ENCODE measurements at regions not wholly inside any gene's neighbourhood (a gene's known extent, or its start where the extent isn't known, plus 50 kb on each side); places are given as distances from the start of the nearest gene placed in this dataset.

DNA sequence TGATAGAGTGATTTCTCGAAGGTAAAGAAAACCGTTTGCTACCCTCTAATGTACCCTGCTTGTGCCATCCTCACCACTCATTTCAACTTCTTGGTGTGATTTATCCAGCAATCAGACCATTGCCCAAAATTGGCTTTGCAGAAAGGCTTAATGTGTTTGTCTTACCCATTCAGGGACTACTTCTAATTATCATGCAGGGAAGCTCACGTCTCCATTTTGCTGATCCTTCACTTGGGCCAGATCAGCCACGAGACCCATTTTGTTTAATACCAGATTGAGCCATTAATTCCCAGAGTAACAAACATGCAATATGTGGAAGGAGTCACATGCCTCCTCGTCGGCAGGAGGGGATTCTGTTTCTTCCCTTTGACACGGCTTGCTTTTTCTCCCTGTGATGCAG lies 51.1 kb upstream of the CRY1 start:
- Histone ChIP-seq H3K9me3 (ENCODE audit: control insufficient read depth in 2 of 2, low read length in 2 of 2) (no peaks in the 10 kb centered on the region), H3K9ac (ENCODE audit: low read length in 2 of 2) (no peak overlapping the region), H3K27ac (ENCODE audit: low read length) (no peak overlapping the region), H3K36me3 (ENCODE audit: control insufficient read depth in 2 of 2, insufficient read depth in 2 of 2, low read length in 2 of 2) (no peaks in the 10 kb centered on the region), H3K4me3 (ENCODE audit: low read length in 2 of 2) (no peak overlapping the region), H3K4me1 (ENCODE audit: control insufficient read depth, insufficient read depth, low read length) (no peaks in the 10 kb centered on the region), H3K27me3 (ENCODE audit: control insufficient read depth in 1 of 2, insufficient read depth in 2 of 2, low read length in 2 of 2) (no peaks in the 10 kb centered on the region)

DNA sequence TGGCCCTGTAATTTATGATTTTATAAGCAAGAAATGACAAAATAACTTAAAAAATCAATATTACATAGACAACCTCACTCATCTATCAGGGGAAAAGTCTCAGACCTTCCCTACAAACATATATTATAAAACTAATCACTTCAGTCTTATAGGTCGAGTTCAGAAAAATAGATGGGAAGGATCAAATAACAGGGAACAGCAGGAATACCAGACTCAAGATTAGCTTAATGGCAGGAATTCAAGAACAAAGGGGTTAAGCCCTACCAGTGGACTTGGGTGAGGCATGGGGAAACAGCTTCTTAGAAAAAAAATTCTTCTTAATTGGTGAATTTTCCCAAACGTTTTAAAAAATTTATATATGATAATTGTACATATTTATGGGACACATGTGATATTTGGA lies 51.6 kb upstream of the CRY1 start:
- H3K9me3 ChIP-seq (ENCODE audit: control insufficient read depth in 2 of 2, low read length in 2 of 2) = no peaks in the 10 kb centered on the region
- H3K4me3 ChIP-seq (ENCODE audit: low read length in 2 of 2) = no peak overlapping the region
- H3K27me3 ChIP-seq (ENCODE audit: control insufficient read depth in 1 of 2, insufficient read depth in 2 of 2, low read length in 2 of 2) = no peaks in the 10 kb centered on the region
- H3K27ac ChIP-seq (ENCODE audit: low read length) = no peak overlapping the region
- H3K36me3 ChIP-seq (ENCODE audit: control insufficient read depth in 2 of 2, insufficient read depth in 2 of 2, low read length in 2 of 2) = no peaks in the 10 kb centered on the region
- H3K9ac ChIP-seq (ENCODE audit: low read length in 2 of 2) = no peak overlapping the region
- no peaks in the 10 kb centered on the region for H3K4me1 ChIP-seq (ENCODE audit: control insufficient read depth, insufficient read depth, low read length)

DNA sequence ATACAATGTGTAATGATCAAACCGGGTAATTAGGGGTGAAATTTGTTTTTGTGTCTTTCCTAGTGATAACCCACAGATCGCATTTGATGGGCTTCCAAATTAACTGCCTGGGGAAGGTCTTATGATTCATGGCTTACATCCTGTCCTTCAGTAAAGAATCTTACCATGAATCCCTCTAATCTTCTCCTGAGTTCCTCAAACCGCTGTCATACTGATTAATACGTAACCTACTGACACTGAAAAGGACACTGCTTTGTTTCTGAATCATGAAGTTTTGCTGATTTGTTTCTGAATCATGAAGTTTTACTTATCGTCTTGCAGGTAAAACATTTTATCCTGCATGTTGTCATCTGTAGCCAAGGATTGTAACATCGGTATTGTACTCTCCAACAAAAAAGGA lies 52.0 kb upstream of the CRY1 start:
- Histone ChIP-seq H3K27me3 (ENCODE audit: control insufficient read depth in 1 of 2, insufficient read depth in 2 of 2, low read length in 2 of 2) (no peaks in the 10 kb centered on the region), H3K4me3 (ENCODE audit: low read length in 2 of 2) (no peak overlapping the region), H3K4me1 (ENCODE audit: control insufficient read depth, insufficient read depth, low read length) (no peaks in the 10 kb centered on the region), H3K27ac (ENCODE audit: low read length) (no peak overlapping the region), H3K9ac (ENCODE audit: low read length in 2 of 2) (no peak overlapping the region), H3K9me3 (ENCODE audit: control insufficient read depth in 2 of 2, low read length in 2 of 2) (no peaks in the 10 kb centered on the region), H3K36me3 (ENCODE audit: control insufficient read depth in 2 of 2, insufficient read depth in 2 of 2, low read length in 2 of 2) (no peaks in the 10 kb centered on the region)

DNA sequence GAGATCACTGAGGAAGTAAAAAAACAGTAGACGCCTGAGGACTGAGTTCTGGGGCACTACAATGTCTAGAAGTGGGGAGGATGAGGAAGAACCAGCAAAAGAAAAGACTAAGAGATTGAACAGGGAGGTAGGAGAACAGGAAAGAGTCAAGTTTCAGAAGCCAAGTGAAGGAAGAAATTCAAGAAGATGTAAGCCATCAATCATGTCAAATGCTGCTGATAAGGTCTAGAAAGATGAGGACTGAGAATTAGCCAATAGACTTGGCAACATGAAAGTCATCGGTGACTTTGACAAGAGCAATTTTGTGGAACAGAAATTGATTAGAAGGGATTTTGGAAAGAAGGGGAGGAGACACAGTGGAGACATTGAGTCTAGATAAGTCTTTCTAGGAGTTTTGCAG lies 54.8 kb upstream of the CRY1 start:
- H3K9ac ChIP-seq (ENCODE audit: low read length in 2 of 2) = no peak overlapping the region
- H3K27ac ChIP-seq (ENCODE audit: low read length) = no peak overlapping the region
- H3K4me1 ChIP-seq (ENCODE audit: control insufficient read depth, insufficient read depth, low read length) = no peaks in the 10 kb centered on the region
- no peak overlapping the region for H3K4me3 ChIP-seq (ENCODE audit: low read length in 2 of 2)
- H3K27me3 ChIP-seq (ENCODE audit: control insufficient read depth in 1 of 2, insufficient read depth in 2 of 2, low read length in 2 of 2) = no peaks in the 10 kb centered on the region
- no peaks in the 10 kb centered on the region for H3K9me3 ChIP-seq (ENCODE audit: control insufficient read depth in 2 of 2, low read length in 2 of 2)
- H3K36me3 ChIP-seq (ENCODE audit: control insufficient read depth in 2 of 2, insufficient read depth in 2 of 2, low read length in 2 of 2) = no peaks in the 10 kb centered on the region

DNA sequence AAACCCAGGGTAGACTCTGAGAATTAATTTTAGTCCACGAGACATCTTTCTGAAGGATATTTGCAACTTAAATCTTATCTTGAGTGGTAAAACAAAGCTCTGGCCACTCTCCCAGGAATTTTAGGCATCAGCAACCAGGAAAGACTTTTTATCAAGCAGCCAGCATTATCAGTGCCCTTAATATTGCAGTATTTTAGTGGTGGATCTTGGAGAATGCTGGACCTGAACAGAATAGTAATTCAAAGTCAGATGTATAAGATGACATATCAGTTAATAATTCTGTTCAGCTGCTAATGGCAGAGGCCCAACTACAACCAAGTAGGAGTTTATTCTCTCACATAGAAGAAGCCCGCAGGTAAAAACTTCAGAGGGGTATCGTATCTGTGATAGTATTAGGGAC lies 59.0 kb upstream of the CRY1 start:
- Histone ChIP-seq H3K27me3 (ENCODE audit: control insufficient read depth in 1 of 2, insufficient read depth in 2 of 2, low read length in 2 of 2) (no peaks in the 10 kb centered on the region), H3K9ac (ENCODE audit: low read length in 2 of 2) (no peak overlapping the region), H3K4me1 (ENCODE audit: control insufficient read depth, insufficient read depth, low read length) (no peaks in the 10 kb centered on the region), H3K27ac (ENCODE audit: low read length) (no peak overlapping the region), H3K36me3 (ENCODE audit: control insufficient read depth in 2 of 2, insufficient read depth in 2 of 2, low read length in 2 of 2) (no peaks in the 10 kb centered on the region), H3K4me3 (ENCODE audit: low read length in 2 of 2) (no peak overlapping the region), H3K9me3 (ENCODE audit: control insufficient read depth in 2 of 2, low read length in 2 of 2) (no peaks in the 10 kb centered on the region)

DNA sequence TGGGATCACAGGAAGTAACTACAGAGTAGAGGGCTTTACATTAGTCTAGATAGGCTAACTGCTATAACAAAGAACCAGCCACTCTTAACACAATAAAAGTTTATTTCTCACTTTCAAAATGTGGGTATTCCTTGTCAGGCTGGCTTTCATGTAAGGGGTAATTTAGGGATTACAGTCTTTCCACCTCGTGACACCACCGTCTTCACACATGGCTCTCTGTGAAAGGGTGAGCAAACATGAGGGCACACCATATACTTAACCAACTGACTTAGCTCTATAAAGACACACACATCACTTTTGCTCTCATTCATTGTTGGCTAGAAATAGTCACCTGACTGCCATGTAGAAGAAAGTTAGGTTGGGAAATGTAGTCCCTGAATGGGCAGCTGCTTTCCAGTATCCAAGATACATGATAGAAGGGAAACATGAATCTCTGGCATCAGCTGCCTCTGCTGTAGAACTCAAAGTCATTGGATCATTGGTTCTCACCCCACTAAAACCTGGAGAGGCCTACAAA lies 66.1 kb upstream of the CRY1 start:
- no peaks in the 10 kb centered on the region for H3K4me1 ChIP-seq (ENCODE audit: control insufficient read depth, insufficient read depth, low read length)
- H3K27ac ChIP-seq (ENCODE audit: low read length) = no peak overlapping the region
- H3K9me3 ChIP-seq (ENCODE audit: control insufficient read depth in 2 of 2, low read length in 2 of 2) = no peaks in the 10 kb centered on the region
- peaks cover 0 to 3% of the 10 kb centered on the region in 2 donors for H3K27me3 ChIP-seq (ENCODE audit: control insufficient read depth in 1 of 2, insufficient read depth in 2 of 2, low read length in 2 of 2)
- no peaks in the 10 kb centered on the region for H3K36me3 ChIP-seq (ENCODE audit: control insufficient read depth in 2 of 2, insufficient read depth in 2 of 2, low read length in 2 of 2)
- no peak overlapping the region for H3K9ac ChIP-seq (ENCODE audit: low read length in 2 of 2)
- H3K4me3 ChIP-seq (ENCODE audit: low read length in 2 of 2) = no peak overlapping the region

DNA sequence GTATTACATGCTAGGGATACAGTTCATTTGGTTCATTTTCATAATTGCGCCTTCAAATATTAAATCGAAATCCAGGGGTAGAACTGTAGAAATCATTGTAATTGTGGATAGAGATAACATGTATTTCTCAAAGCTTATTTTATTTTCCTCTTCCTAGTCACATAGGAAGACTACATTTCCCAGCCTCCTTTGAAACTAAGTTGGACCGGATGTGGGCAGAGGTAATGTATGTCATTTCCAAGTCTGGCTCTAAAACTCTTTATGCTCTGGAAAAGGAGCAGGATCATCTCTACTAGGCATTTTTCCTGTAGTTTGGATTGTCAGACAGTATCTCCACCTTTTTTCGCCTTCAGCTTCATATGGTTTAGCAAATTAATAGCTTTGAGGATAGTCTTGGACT lies 70.1 kb upstream of the CRY1 start:
- no peak overlapping the region for H3K9ac ChIP-seq (ENCODE audit: low read length in 2 of 2)
- no peaks in the 10 kb centered on the region for H3K9me3 ChIP-seq (ENCODE audit: control insufficient read depth in 2 of 2, low read length in 2 of 2)
- H3K4me3 ChIP-seq (ENCODE audit: low read length in 2 of 2) = no peak overlapping the region

DNA sequence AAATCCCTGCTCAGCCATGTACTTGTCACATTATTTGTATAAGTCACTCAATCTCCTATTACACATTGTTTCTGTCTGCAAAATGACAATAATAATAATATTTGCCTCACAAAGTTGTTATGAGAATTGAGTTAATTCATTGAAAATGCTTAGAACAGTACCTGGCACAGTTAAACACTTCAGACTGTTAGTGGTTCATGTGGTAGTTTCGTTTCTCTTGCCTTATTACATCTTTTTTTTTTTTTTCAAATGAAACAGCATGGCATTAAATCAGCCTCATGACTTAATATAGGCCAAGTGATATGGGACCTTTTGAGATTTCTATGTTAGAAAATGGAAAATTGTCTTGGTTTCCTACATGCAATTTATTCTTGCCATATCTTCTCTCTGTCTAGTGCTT lies 71.0 kb upstream of the CRY1 start:
- H3K4me3 ChIP-seq (ENCODE audit: low read length in 2 of 2) = no peak overlapping the region
- no peaks in the 10 kb centered on the region for H3K4me1 ChIP-seq (ENCODE audit: control insufficient read depth, insufficient read depth, low read length)
- H3K27me3 ChIP-seq (ENCODE audit: control insufficient read depth in 1 of 2, insufficient read depth in 2 of 2, low read length in 2 of 2) = peaks cover 3% of the 10 kb centered on the region in 2 donors
- no peaks in the 10 kb centered on the region for H3K9me3 ChIP-seq (ENCODE audit: control insufficient read depth in 2 of 2, low read length in 2 of 2)
- no peaks in the 10 kb centered on the region for H3K36me3 ChIP-seq (ENCODE audit: control insufficient read depth in 2 of 2, insufficient read depth in 2 of 2, low read length in 2 of 2)
- H3K9ac ChIP-seq (ENCODE audit: low read length in 2 of 2) = no peak overlapping the region
- no peak overlapping the region for H3K27ac ChIP-seq (ENCODE audit: low read length)

More for the DNA sequence above, 70.1 kb upstream of the CRY1 start:
- Histone ChIP-seq H3K27me3 (ENCODE audit: control insufficient read depth in 1 of 2, insufficient read depth in 2 of 2, low read length in 2 of 2) (peaks cover 0 to 3% of the 10 kb centered on the region in 2 donors), H3K36me3 (ENCODE audit: control insufficient read depth in 2 of 2, insufficient read depth in 2 of 2, low read length in 2 of 2) (no peaks in the 10 kb centered on the region), H3K27ac (ENCODE audit: low read length) (no peak overlapping the region), H3K4me1 (ENCODE audit: control insufficient read depth, insufficient read depth, low read length) (no peaks in the 10 kb centered on the region)

DNA sequence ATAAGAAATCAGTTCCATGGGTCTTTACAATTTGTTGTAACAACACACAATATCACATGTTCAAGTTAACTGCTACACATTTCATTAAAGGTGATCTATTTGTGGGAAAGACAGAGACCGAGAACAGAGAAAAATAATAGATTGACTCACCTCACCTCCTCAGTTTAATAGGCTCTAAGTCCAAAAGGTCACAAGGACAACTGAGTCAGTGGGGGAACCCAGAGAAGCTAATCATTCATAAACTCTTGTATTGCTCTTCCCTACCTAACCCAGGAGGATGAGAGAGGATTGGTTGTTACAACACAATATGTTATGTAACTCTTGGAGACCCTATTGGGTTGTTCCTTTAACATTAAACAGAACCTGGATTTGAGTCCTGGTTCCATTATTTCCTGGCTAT lies 72.2 kb upstream of the CRY1 start:
- Histone ChIP-seq H3K4me1 (ENCODE audit: control insufficient read depth, insufficient read depth, low read length) (no peaks in the 10 kb centered on the region), H3K36me3 (ENCODE audit: control insufficient read depth in 2 of 2, insufficient read depth in 2 of 2, low read length in 2 of 2) (no peaks in the 10 kb centered on the region), H3K4me3 (ENCODE audit: low read length in 2 of 2) (no peak overlapping the region), H3K9me3 (ENCODE audit: control insufficient read depth in 2 of 2, low read length in 2 of 2) (no peaks in the 10 kb centered on the region), H3K27ac (ENCODE audit: low read length) (no peak overlapping the region), H3K9ac (ENCODE audit: low read length in 2 of 2) (no peak overlapping the region), H3K27me3 (ENCODE audit: control insufficient read depth in 1 of 2, insufficient read depth in 2 of 2, low read length in 2 of 2) (peaks cover 3 to 4% of the 10 kb centered on the region in 2 donors)

DNA sequence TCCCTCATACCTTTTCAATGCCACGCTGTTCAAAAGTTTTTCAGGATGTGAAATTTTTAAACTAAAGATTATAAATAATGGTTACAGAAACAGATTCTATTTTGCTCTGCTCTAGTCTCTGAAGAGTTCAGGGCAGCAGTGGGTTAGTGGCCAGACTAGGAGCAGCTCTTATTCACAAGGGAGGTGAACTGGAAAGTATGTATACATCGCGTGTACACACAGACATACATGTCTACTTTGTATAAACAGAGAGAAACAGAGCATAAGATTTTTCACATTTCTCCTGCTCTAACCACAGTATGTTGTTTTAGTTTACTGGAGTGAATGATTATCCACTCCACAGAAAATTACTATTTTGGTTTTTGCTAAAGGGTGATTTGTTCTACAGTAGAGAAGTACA lies 74.4 kb upstream of the CRY1 start:
- Histone ChIP-seq H3K9me3 (ENCODE audit: control insufficient read depth in 2 of 2, low read length in 2 of 2) (no peaks in the 10 kb centered on the region), H3K27me3 (ENCODE audit: control insufficient read depth in 1 of 2, insufficient read depth in 2 of 2, low read length in 2 of 2) (peaks cover 0 to 4% of the 10 kb centered on the region in 2 donors), H3K36me3 (ENCODE audit: control insufficient read depth in 2 of 2, insufficient read depth in 2 of 2, low read length in 2 of 2) (no peaks in the 10 kb centered on the region), H3K27ac (ENCODE audit: low read length) (no peak overlapping the region), H3K4me3 (ENCODE audit: low read length in 2 of 2) (no peak overlapping the region), H3K4me1 (ENCODE audit: control insufficient read depth, insufficient read depth, low read length) (no peaks in the 10 kb centered on the region), H3K9ac (ENCODE audit: low read length in 2 of 2) (no peak overlapping the region)

DNA sequence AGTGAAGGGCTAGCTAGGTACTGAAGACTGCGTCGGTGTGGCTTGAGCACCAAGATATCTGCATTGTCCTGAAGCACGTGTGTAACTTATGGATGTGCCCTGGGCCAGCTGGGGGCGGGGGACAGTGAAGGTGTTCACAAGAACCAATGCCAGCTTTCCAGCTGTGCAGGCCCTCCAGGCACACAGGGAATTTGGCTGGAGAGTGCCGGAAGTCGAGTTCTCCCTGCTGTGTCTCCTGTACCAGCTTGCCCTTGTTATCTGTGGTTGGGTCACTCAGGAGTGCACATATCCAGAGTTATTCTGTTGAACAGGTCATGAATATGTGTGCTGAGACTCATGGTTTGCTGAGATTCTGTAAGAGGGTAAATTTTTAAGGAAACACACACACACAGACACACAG lies 75.9 kb upstream of the CRY1 start:
- H3K4me1 ChIP-seq (ENCODE audit: control insufficient read depth, insufficient read depth, low read length) = no peaks in the 10 kb centered on the region
- H3K9me3 ChIP-seq (ENCODE audit: control insufficient read depth in 2 of 2, low read length in 2 of 2) = no peaks in the 10 kb centered on the region
- no peak overlapping the region for H3K4me3 ChIP-seq (ENCODE audit: low read length in 2 of 2)
- H3K9ac ChIP-seq (ENCODE audit: low read length in 2 of 2) = no peak overlapping the region
- no peak overlapping the region for H3K27ac ChIP-seq (ENCODE audit: low read length)
- H3K36me3 ChIP-seq (ENCODE audit: control insufficient read depth in 2 of 2, insufficient read depth in 2 of 2, low read length in 2 of 2) = no peaks in the 10 kb centered on the region
- peaks cover 4% of the 10 kb centered on the region in 2 donors for H3K27me3 ChIP-seq (ENCODE audit: control insufficient read depth in 1 of 2, insufficient read depth in 2 of 2, low read length in 2 of 2)
